ENCODE measurements at regions not wholly inside any gene's neighbourhood (a gene's known extent, or its start where the extent isn't known, plus 50 kb on each side); places are given as distances from the start of the nearest gene placed in this dataset.

DNA sequence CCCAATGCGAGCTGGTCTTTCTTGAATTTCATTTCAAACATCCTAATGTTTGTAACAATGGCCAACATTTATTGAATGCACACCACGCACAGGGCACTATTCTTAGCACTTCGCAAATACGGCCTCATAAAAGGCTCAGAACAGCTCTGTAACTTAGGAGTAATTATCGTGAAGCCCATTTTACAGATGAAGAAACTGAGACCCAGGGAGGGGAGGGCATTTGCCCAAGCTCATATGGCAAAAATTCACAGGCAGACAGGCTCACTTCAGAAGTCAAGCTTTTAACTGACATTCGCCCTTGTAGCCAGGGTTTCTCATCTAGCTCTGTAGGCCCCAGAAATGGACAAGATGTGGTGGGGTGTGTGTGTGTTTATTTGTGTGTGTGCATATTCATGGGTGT is 60.3 kb upstream of the TBX3 start:
- DNase-seq: no peak

DNA sequence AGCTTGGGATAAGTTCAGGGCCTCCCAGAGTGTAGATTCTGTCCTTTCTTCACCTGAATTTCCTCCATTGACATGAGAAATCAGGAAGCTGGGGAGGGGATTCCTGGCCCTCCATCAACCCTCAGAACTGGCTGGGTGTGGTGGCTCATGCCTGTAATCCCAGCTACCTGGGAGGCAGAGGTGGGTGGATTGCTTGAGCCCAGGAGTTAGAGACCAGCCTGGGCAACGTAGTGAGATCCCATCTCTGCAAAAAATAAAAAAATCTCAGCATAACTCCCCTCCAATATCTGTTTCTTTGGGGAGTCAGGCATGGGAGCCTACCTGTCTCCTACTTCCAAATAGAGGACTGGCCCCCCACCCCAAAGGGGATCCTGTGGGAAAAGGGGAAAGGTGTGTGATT is 59.8 kb upstream of the TBX3 start:
- no peak for DNase-seq

DNA sequence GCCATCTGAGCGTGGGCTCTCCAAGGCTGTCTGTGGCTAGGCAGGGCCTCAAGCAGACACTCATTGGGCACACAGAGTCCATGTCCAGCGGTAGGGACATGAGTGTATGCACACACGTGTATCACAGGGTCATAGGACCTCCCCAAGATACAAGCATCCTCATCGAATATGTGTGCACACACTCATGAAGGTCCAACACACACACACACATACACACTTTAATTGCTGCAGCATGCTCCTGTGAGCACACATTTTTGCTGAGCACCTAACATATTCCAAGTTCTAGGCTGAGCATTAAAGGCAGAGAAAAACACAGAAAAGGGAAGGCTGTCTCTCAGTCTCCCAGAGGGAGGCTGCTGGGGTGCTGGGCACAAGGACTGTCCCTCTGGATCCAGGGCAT is 59.3 kb upstream of the TBX3 start:
- DNase-seq: no peak

DNA sequence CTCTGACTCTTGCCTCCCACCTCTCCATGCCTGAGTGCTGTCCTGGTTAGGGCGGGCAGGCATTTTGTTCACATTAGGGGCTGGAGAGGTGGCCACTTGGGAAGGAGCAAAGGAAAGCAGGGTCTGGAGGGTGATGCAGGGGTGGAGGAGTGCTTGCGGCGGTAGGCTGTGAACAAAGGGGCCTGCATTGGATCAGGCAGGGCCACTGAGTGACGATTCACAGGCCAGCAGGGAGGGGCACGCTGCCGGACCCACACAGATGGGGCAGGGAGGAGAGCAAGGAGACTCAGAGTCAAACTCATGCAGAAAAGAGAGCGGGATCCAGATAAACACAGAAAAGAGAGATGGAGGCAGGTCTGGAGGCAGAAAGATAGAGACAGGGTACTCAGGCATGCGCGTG is 58.4 kb upstream of the TBX3 start:
- no peak for DNase-seq

DNA sequence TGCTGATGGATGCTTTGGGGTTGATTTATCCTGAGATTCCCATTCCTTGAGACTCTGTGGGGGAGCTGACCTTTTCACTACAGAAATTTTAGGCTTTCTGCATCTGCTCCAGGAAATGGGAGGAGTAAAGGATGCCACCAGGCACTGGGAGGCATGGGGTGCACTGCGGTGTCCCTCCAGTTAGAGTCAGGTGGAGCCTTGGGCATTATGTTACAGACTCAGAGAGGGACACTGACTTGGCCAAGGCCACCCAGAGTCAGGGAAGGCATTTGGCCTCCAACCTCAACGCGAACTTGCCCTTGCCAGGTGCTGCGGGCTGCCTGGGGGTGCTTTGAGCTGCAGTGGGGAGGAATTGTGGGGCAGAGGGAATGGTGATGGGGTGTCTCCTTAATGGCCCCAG is 58.0 kb upstream of the TBX3 start:
- no peak for DNase-seq

DNA sequence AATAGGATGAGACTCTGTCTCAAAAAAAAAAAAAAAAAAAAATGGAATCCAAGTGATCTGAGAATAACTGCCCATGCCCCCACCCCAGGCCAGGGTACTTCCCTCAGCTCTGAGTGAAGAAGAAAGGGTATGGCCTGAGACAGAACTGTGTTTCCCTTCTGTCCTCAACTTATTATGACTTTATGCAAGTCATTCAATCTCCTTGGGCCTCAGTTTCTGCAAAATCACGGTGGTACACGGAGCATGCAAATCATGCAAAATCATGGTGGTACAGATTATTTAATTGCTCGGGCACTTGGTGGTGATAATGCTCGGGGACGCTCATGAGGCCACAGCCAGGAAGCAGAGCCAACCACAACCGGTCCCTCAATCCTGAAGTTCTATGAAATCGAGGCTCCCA is 56.5 kb upstream of the TBX3 start:
- DNase-seq: no peak

DNA sequence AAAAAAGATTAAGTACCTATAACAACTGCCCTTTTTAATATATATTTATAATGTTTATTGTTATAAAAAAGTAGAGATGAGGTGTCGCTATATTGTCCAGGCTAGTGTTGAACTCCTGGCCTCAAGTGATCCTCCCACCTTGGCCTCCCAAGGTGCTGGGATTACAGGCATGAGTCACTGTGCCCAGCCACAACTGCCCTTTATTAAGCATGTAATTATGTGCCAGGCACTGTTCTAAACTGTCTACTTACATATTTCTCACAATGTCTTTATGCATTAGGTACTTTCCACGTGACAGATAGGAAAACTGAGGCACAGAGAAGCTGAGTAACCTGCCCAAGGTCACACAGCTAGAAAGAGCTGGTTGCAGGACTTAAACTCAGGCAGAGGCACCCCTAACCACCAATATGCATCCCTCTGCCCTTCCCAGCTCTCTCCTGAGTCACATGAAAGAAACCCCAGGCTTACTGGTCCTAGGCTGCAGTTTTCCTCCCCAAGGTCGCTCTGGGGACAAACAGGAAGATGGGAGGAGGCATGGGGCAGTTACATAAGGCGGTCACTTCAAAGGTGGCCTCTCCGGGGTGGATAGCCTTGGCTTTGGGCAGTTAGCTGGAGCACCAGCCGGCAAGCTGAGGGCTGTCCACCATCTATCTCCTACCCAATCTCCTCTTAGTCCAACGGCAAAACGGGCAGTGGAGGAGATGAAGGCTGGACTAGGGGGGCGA is 54.6 kb upstream of the TBX3 start:
- DNase-seq: no peak

DNA sequence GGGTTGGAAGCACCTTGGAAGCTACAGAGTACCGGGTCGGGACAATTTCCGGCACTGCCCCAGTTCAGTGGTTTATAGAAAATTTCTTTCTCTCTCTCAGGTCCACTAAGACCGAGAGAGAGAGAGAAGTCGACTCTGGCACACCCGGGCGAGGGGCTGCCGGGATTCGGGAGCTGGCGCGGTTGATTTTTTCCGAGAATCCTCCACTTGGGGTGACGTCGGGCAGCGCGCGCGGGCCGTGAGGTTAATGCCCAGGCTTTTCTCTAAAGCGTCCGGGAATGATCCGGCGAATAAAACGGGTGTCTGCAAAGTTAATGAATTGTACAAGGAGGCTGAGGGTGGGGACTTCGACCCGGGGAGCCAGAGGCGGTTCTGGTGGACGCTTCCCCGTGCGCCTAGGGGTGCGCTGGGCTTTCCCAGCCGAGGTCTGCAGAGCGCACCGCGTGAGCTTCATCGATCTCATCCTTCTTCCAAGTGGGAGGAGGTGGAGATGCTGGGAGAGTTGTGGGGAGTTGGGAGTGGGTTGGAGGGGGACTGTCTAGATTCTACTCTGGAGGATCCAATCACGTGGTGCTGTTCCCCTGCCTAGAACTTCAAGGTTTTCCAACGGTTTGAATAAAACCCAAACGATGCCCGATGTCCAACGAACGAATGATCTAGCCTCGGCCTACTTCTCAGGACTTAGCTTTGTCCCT is 51.9 kb upstream of the TBX3 start:
- no peak for DNase-seq

DNA sequence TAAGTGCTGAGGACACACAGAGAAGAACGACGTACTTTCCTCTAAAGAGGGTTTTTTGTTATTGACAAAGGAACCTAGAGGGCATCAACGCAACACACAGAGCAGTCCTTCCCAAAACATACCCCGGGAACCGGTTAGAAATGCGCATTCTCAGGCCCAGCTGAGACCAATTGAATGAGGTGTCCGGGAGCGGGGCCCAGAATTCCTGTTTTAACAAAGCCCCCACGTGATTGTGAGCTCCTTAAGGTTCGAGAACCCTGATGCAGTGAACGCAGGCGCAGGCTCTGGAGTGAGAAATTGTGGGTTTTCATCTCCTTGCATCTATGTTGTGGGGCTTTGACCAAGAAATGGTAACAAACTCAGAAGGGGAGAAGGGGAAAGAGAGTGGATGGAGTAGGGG is 51.0 kb upstream of the TBX3 start:
- DNase-seq: no peak

DNA sequence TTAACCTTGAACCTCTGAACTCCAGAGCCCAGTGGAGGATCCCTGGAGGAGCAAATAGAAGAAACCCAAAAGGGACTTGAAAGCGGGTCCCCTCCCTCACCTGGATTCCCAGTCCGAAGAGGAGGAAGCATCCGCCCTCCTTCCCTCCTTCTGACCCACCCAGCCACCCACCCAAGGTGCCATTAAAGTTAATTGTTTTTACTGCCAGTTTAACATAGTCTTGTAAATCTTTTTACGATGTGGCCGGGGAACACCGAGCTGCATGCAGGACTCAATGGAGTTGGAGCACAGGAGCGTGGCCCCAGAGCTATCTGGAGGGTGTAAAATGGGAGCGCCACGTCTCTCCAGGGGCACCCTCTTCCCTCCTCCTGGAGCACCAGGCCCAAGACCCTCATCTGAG is 49.9 kb upstream of the TBX3 start:
- no peak for DNase-seq
